Neural crest cell (in vitro differentiated cells): ENCODE measurements at regions not wholly inside any gene's neighbourhood (a gene's known extent, or its start where the extent isn't known, plus 50 kb on each side); places are given as distances from the start of the nearest gene placed in this dataset.
"Not testable (repeated sequence)": the region's sequence is repeated elsewhere in the genome, so short reads cannot be mapped to it uniquely, and the experiment has no call there.

Source experiments
- DNase-seq: peaks from one replicate; pipeline ENCODE4 v3.0.0; 2021; ENCODE audit warnings: low read depth, mixed read lengths, low spot score
- H3K27ac Mint-ChIP-seq: one replicate; pipeline ENCODE4 v1.8.0; 2021; ENCODE audit warnings: mild to moderate bottlenecking, mixed read lengths; ENCODE audit not compliant: unreplicated experiment
- H3K27me3 Mint-ChIP-seq: 2 replicates; pipeline ENCODE4 v1.8.0; 2021; ENCODE audit warnings: low read depth, mild to moderate bottlenecking, mixed read lengths
- H3K36me3 Mint-ChIP-seq: 2 replicates; pipeline ENCODE4 v1.8.0; 2021; ENCODE audit warnings: low read depth, mild to moderate bottlenecking, mixed read lengths
- H3K4me1 Mint-ChIP-seq: 2 replicates; pipeline ENCODE4 v1.8.0; 2021; ENCODE audit warnings: mixed read lengths
- H3K4me3 Mint-ChIP-seq: one replicate; pipeline ENCODE4 v1.8.0; 2021; ENCODE audit warnings: mild to moderate bottlenecking, mixed read lengths
- H3K9me3 Mint-ChIP-seq: 2 replicates; pipeline ENCODE4 v1.8.0; 2021; ENCODE audit warnings: mixed read lengths
- CTCF ChIP-seq: fragments of 200-600 bp; sonication (generic); conservative IDR thresholded peaks from 2 replicates; pipeline ENCODE4 v1.5.0; 2021; ENCODE audit warnings: antibody characterized with exemption, mild to moderate bottlenecking

- no peak for DNase-seq
- H3K4me3 Mint-ChIP-seq = no peak overlapping the region
- H3K27ac Mint-ChIP-seq = no peak overlapping the region
- H3K4me1 Mint-ChIP-seq = no peaks in the 10 kb centered on the region
- no peak for TF ChIP-seq CTCF
- H3K36me3 Mint-ChIP-seq = no peaks in the 10 kb centered on the region
- peaks cover 2% of the 10 kb centered on the region for H3K27me3 Mint-ChIP-seq
- no peaks in the 10 kb centered on the region for H3K9me3 Mint-ChIP-seq
These were observed 601.2 kb downstream of the ADCYAP1 start for GRCh38 chr18:1505856-1506255.

GRCh38 chr18:1510542-1511179 lies 606.0 kb downstream of the ADCYAP1 start:
- H3K9me3 Mint-ChIP-seq = no peaks in the 10 kb centered on the region
- no peaks in the 10 kb centered on the region for H3K4me1 Mint-ChIP-seq
- no peak for DNase-seq

GRCh38 chr18:1511619-1512311 lies 607.1 kb downstream of the ADCYAP1 start:
- Mint-ChIP-seq H3K4me3 (no peak overlapping the region), H3K36me3 (no peaks in the 10 kb centered on the region), H3K9me3 (no peaks in the 10 kb centered on the region), H3K27ac (no peak overlapping the region), H3K27me3 (peaks cover 4% of the 10 kb centered on the region), H3K4me1 (no peaks in the 10 kb centered on the region)
- DNase-seq = no peak
- no peak for TF ChIP-seq CTCF

More at GRCh38 chr18:1510542-1511179, 606.0 kb downstream of the ADCYAP1 start:
- H3K27me3 Mint-ChIP-seq = peaks cover 4% of the 10 kb centered on the region
- H3K36me3 Mint-ChIP-seq = no peaks in the 10 kb centered on the region
- H3K27ac Mint-ChIP-seq = no peak overlapping the region
- no peak for TF ChIP-seq CTCF
- no peak overlapping the region for H3K4me3 Mint-ChIP-seq

GRCh38 chr18:1513519-1513918 lies 608.8 kb downstream of the ADCYAP1 start:
- no peak for DNase-seq
- Mint-ChIP-seq H3K36me3 (no peaks in the 10 kb centered on the region), H3K9me3 (no peaks in the 10 kb centered on the region), H3K4me3 (no peak overlapping the region), H3K27ac (no peak overlapping the region), H3K4me1 (no peaks in the 10 kb centered on the region), H3K27me3 (peaks cover 4% of the 10 kb centered on the region)
- no peak for TF ChIP-seq CTCF

GRCh38 chr18:1521588-1522248 lies 617.0 kb downstream of the ADCYAP1 start:
- DNase-seq, H3K27me3 Mint-ChIP-seq, H3K9me3 Mint-ChIP-seq, H3K36me3 Mint-ChIP-seq, H3K4me1 Mint-ChIP-seq: not testable (repeated sequence)
- peak overlapping the region; percentile 51 for H3K4me3 Mint-ChIP-seq
- H3K27ac Mint-ChIP-seq = peak overlapping the region; percentile 92

GRCh38 chr18:1522249-1522615 lies 617.6 kb downstream of the ADCYAP1 start:
- Mint-ChIP-seq H3K4me3 (no peak overlapping the region), H3K9me3 (peaks cover 4% of the 10 kb centered on the region), H3K27me3 (no peaks in the 10 kb centered on the region), H3K27ac (no peak overlapping the region), H3K4me1 (peaks cover 5% of the 10 kb centered on the region), H3K36me3 (peaks cover 2% of the 10 kb centered on the region)
- DNase-seq = no peak
- TF ChIP-seq CTCF = no peak
